Endothelial cell of umbilical vein (primary cell): ENCODE measurements at regions not wholly inside any gene's neighbourhood (a gene's known extent, or its start where the extent isn't known, plus 50 kb on each side); places are given as distances from the start of the nearest gene placed in this dataset.

Source experiments
- BruUV-seq: library from RNA; stranded (reverse); fragments of 400-500 nt; replicated peaks from 2 replicates; lab custom pipeline; 2021; lab: Mats Ljungman, UMichigan
- CTCF ChIA-PET: fragments of 300-600, 350-600 bp; sonication (Branson Sonifier 250); formaldehyde crosslinking; loops from one replicate; lab custom pipeline; 2021; ENCODE audit warnings: antibody characterized with exemption, inconsistent platforms; lab: Charles Lee
- POLR2A ChIA-PET: fragments of 300-600, 350-600 bp; sonication (Branson Sonifier 250); formaldehyde crosslinking; loops from one replicate; lab custom pipeline; 2021; ENCODE audit warnings: antibody characterized with exemption, inconsistent platforms; lab: Charles Lee
- DNase-seq: peaks from one replicate; pipeline ENCODE4 v3.0.0-alpha.2; 2011; ENCODE audit warnings: low read depth, low spot score
- FAIRE-seq: peaks from 2 replicates; lab custom pipeline; 2011; peaks lifted over from hg19 to GRCh38; lab: Jason Lieb, UNC
- H2AFZ ChIP-seq: 2 replicates; pipeline ENCODE4 v1.6.0; 2012; ENCODE audit warnings: low read depth, low read length, control low read depth, inconsistent platforms
- H3K27ac ChIP-seq: 2 replicates; pipeline ENCODE4 v1.5.1; 2011; ENCODE audit warnings: low read depth, mild to moderate bottlenecking, control low read depth, low read length, moderate library complexity; ENCODE audit not compliant: insufficient read depth
- H3K27me3 ChIP-seq, 2 experiments: 2 replicates each; pipeline versions ENCODE4 v1.6.0 to v1.6.1; 2011; ENCODE audit warnings: low read length in 2 of 2, mixed read lengths in 1 of 2; ENCODE audit not compliant: control insufficient read depth in 2 of 2, insufficient read depth in 2 of 2
- H3K36me3 ChIP-seq, 2 experiments: 2 replicates in 1 of 2; 3 replicates in 1 of 2; pipeline ENCODE4 v1.5.1; 2011; ENCODE audit warnings: low read length in 2 of 2, mild to moderate bottlenecking in 1 of 2, moderate library complexity in 1 of 2; ENCODE audit not compliant: control insufficient read depth in 2 of 2, insufficient read depth in 2 of 2; ENCODE audit errors: extremely low read depth in 1 of 2
- H3K4me1 ChIP-seq: 3 replicates; pipeline ENCODE4 v1.5.1; 2011; ENCODE audit warnings: mild to moderate bottlenecking, low read length; ENCODE audit not compliant: control insufficient read depth, insufficient read depth; ENCODE audit errors: extremely low read depth
- H3K4me2 ChIP-seq: 2 replicates; pipeline ENCODE4 v1.6.1; 2011; ENCODE audit warnings: low read length, control low read depth, mixed read lengths; ENCODE audit not compliant: insufficient read depth
- H3K4me3 ChIP-seq, 3 experiments: fragments of 200-600 bp in 1 of 3; sonication (generic), shearing (Covaris generic) in 1 of 3; replicated peaks in 1 of 3; 2 replicates each; pipeline ENCODE4 v1.5.1; 2011 to 2016; ENCODE audit warnings: control low read depth in 3 of 3, low read length in 3 of 3, mild to moderate bottlenecking in 2 of 3, inconsistent platforms in 1 of 3, low read depth in 1 of 3, moderate library complexity in 1 of 3; ENCODE audit not compliant: insufficient read depth in 1 of 3
- H3K79me2 ChIP-seq: 2 replicates; pipeline ENCODE4 v1.6.0; 2012; ENCODE audit warnings: low read length, inconsistent platforms; ENCODE audit not compliant: control insufficient read depth, insufficient read depth
- H3K9ac ChIP-seq: replicated peaks from 2 replicates; pipeline ENCODE3; 2011; ENCODE audit warnings: low read length, control low read depth; ENCODE audit not compliant: insufficient read depth; ENCODE audit errors: extremely low read depth
- H3K9me1 ChIP-seq: replicated peaks from 3 replicates; pipeline ENCODE4 v1.6.0; 2011; ENCODE audit warnings: mild to moderate bottlenecking, low read length; ENCODE audit not compliant: control insufficient read depth, insufficient read depth; ENCODE audit errors: extremely low read depth
- H3K9me3 ChIP-seq: replicated peaks from 2 replicates; pipeline ENCODE4 v1.5.1; 2012; ENCODE audit warnings: low read length, inconsistent platforms; ENCODE audit not compliant: control insufficient read depth, insufficient read depth
- H4K20me1 ChIP-seq: replicated peaks from 2 replicates; pipeline ENCODE3; 2011; ENCODE audit warnings: mild to moderate bottlenecking, low read length; ENCODE audit not compliant: control insufficient read depth, insufficient read depth; ENCODE audit errors: extremely low read depth
- CTCF ChIP-seq, 2 donors: IDR thresholded peaks; 1 replicate in 1 of 2; 2 replicates in 1 of 2; pipeline ENCODE4 v1.5.1; 2011; ENCODE audit warnings: low read length in 2 of 2, mild to moderate bottlenecking in 2 of 2, moderate library complexity in 2 of 2, control low read depth in 1 of 2, inconsistent platforms in 1 of 2, low read depth in 1 of 2; ENCODE audit not compliant: insufficient read depth in 1 of 2; ENCODE audit errors: extremely low read depth in 1 of 2
- EZH2 ChIP-seq: IDR thresholded peaks from 2 replicates; pipeline ENCODE4 v1.6.1; 2012; ENCODE audit warnings: borderline replicate concordance, low read depth, mild to moderate bottlenecking, moderate library complexity, low read length, inconsistent platforms; ENCODE audit not compliant: severe bottlenecking
- FOS ChIP-seq: IDR thresholded peaks from 2 replicates; pipeline ENCODE4 v1.6.1; 2011; ENCODE audit warnings: mild to moderate bottlenecking, low read length, moderate library complexity, borderline replicate concordance; ENCODE audit not compliant: insufficient read depth
- GATA2 ChIP-seq: IDR thresholded peaks from 2 replicates; pipeline ENCODE4 v1.7.0; 2011; ENCODE audit warnings: low read depth, mild to moderate bottlenecking, moderate library complexity, mixed read lengths, low read length; ENCODE audit not compliant: insufficient read length, insufficient read depth
- JUN ChIP-seq: IDR thresholded peaks from 2 replicates; pipeline ENCODE4 v1.6.1; 2011; ENCODE audit warnings: borderline replicate concordance, low read depth; ENCODE audit not compliant: insufficient read length, insufficient read depth
- MAX ChIP-seq: IDR thresholded peaks from 2 replicates; pipeline ENCODE4 v1.6.1; 2011; ENCODE audit not compliant: insufficient read depth, insufficient read length
- MYC ChIP-seq: IDR thresholded peaks from one replicate; pipeline ENCODE4 v1.6.1; 2011; ENCODE audit warnings: mild to moderate bottlenecking, low read depth, low read length
- POLR2A ChIP-seq: IDR thresholded peaks from 2 replicates; pipeline ENCODE4 v1.6.1; 2012; ENCODE audit warnings: low read depth, mild to moderate bottlenecking, control low read depth, low read length
- POLR2AphosphoS5 ChIP-seq: IDR thresholded peaks from 2 replicates; pipeline ENCODE4 v1.6.1; 2012; ENCODE audit warnings: low read depth, mild to moderate bottlenecking, control low read depth, low read length, moderate library complexity; ENCODE audit not compliant: insufficient read depth
- dilution Hi-C: fragments of 300-500 bp; cut with MboI; formaldehyde crosslinking; loops from one replicate; pipeline ENCODE4 v1.15.0; 2019; ENCODE audit warnings: low sequenced_read_pairs; ENCODE audit not compliant: extremely low pct_ligation_motif_present
- intact Hi-C: fragments of 100-400 bp; cut with micrococcal nuclease; formaldehyde crosslinking; loops from one replicate; pipeline ENCODE4 v1.10.0; 2022

GRCh38 chr2:4884117-4884571 is 808.0 kb upstream of the SOX11 start:
- DNase-seq (no peak), FAIRE-seq (no peak)
- intact Hi-C loops (no loop called here), dilution Hi-C loops (no loop called here)
- Histone ChIP-seq H3K27ac (no peak overlapping the region), H3K9ac (no peak overlapping the region), H3K4me3 (no peak overlapping the region), H3K27me3 (no peaks in the 10 kb centered on the region), H3K9me3 (no peaks in the 10 kb centered on the region), H3K4me1 (no peaks in the 10 kb centered on the region), H3K9me1 (no peaks in the 10 kb centered on the region), H3K79me2 (no peaks in the 10 kb centered on the region), H3K4me2 (no peak overlapping the region), H4K20me1 (no peaks in the 10 kb centered on the region), H3K36me3 (no peaks in the 10 kb centered on the region), H2AFZ (no peak overlapping the region)
- no peak for TF ChIP-seq MYC
- TF ChIP-seq JUN = no peak
- TF ChIP-seq EZH2 = no peak
- TF ChIP-seq POLR2AphosphoS5 = no peak
- no peak for TF ChIP-seq CTCF (IDR thresholded peaks at IDR 0.05; ENCODE audit: extremely low read depth in 1 of 2, insufficient read depth in 1 of 2, low read depth in 1 of 2, low read length in 2 of 2)
- no peak for TF ChIP-seq FOS
- no peak for TF ChIP-seq GATA2
- TF ChIP-seq MAX = no peak
- no peak for TF ChIP-seq POLR2A
- ChIA-PET POLR2A (no interaction called here), CTCF (no interaction called here)
- no TSS peak for BruUV-seq
